ENCODE measurements at regions not wholly inside any gene's neighbourhood (a gene's known extent, or its start where the extent isn't known, plus 50 kb on each side); places are given as distances from the start of the nearest gene placed in this dataset.

DNA sequence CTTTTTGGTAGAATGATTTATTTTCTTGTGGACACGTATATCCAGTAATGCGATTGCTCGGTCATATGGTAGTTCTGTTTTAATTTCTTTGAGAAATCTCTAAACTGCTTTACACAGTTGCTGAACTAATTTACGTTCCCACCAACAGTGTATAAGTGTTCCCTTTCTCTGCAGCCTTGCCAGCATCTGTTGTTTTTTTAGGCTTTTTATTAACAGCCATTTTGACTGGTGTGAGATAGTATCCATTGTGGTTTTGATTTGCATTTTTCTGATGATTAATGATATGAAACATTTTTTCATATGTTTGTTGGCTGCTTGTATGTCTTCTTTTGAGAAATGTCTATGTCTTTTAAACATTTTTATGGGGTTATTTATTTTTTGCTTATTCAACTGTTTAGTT, 196.7 kb downstream of the MOXD1 start:
- 83 to 86% methylated on average over 4 of the region's 4 CpGs for WGBS, 2 donors (ENCODE audit: low coverage in 1 of 2)
- Histone ChIP-seq H3K4me3 (no peak overlapping the region), H3K4me1 (peaks cover 0 to 19% (median 5%) of the 10 kb centered on the region in 3 donors), H3K9me3 (no peaks in the 10 kb centered on the region), H3K27ac (no peak overlapping the region), H3K27me3 (no peaks in the 10 kb centered on the region), H3K36me3 (no peaks in the 10 kb centered on the region)
- TF ChIP-seq POLR2AphosphoS5 (IDR thresholded peaks at IDR 0.05) (no peak), CTCF (IDR thresholded peaks at IDR 0.05) (no peak), EP300 (IDR thresholded peaks at IDR 0.05) (no peak), POLR2A (IDR thresholded peaks at IDR 0.05) (no peak)
- ATAC-seq = no peak

DNA sequence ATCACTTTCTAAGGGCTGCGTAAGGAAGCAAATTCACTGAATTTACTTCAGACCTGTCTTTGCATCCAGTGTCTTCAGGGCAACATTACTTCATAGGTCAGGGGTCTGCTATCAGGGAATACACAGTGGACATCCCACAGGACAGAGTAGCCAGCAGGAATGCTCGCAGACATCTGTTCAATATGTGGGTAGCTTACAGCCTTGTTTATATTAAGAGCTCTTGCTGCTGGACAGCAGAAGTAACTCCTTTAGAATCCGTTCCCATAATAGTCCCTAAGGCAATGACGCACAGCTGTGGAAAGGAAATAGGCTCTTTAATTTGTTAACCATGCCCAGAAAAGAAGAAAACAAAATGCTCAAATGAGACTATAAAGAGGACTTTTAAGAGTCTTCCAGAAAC, 198.7 kb downstream of the MOXD1 start:
- 19 to 56% methylated on average over 2 to 4 of the region's 4 CpGs for WGBS, 2 donors (ENCODE audit: low coverage in 1 of 2)
- Histone ChIP-seq H3K4me3 (no peak overlapping the region), H3K27me3 (no peaks in the 10 kb centered on the region), H3K9me3 (no peaks in the 10 kb centered on the region), H3K27ac (peak overlapping the region in 3 of 4 donors; percentile 8 to 61 (median 59)), H3K36me3 (no peaks in the 10 kb centered on the region), H3K4me1 (peaks cover 0 to 22% (median 5%) of the 10 kb centered on the region in 3 donors)
- peak; percentile 85 for ATAC-seq
- no peak for TF ChIP-seq POLR2A (IDR thresholded peaks at IDR 0.05)
- no peak for TF ChIP-seq CTCF (IDR thresholded peaks at IDR 0.05)
- no peak for TF ChIP-seq EP300 (IDR thresholded peaks at IDR 0.05)
- peak; percentile 41 for TF ChIP-seq POLR2AphosphoS5 (IDR thresholded peaks at IDR 0.05)

DNA sequence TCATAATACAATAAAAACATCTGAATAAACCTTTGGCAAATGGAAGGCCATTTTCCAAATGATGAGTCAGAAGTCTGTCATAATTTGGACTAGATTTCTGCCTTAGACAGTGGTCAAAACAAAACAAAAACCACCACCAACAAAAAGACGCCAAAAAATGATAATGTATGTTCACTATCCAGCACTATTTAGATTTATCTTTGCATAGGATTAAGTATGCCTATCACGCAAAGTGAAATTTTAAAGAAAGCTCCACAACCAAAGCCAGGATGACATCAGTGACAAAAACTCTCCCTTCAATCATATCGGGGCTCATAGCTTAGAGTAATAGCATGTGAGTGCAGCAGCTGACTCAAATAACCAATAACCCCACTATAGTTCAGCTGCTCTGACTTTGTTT, 201.9 kb downstream of the MOXD1 start:
- 39 to 66% methylated on average over 3 of the region's 3 CpGs for whole genome bisulfite sequencing, 2 donors (ENCODE audit: low coverage in 1 of 2)
- no peak overlapping the region for H3K4me3 ChIP-seq
- H3K36me3 ChIP-seq = no peaks in the 10 kb centered on the region
- no peaks in the 10 kb centered on the region for H3K27me3 ChIP-seq
- TF ChIP-seq POLR2A (IDR thresholded peaks at IDR 0.05) = no peak
- H3K4me1 ChIP-seq = peaks cover 0 to 22% (median 5%) of the 10 kb centered on the region in 3 donors
- H3K9me3 ChIP-seq = peaks cover 0 to 7% (median 0%) of the 10 kb centered on the region in 3 donors
- no peak for ATAC-seq
- H3K27ac ChIP-seq = peak overlapping the region in 2 of 4 donors; percentile 8 to 13

GRCh38 chr6:132198896-132199295, 202.4 kb downstream of the MOXD1 start:
- no peak for TF ChIP-seq POLR2AphosphoS5 (IDR thresholded peaks at IDR 0.05)
- no peak for TF ChIP-seq CTCF (IDR thresholded peaks at IDR 0.05)
- TF ChIP-seq EP300 (IDR thresholded peaks at IDR 0.05) = no peak
- no peak for TF ChIP-seq POLR2A (IDR thresholded peaks at IDR 0.05)
- Histone ChIP-seq H3K9me3 (peaks cover 0 to 7% (median 0%) of the 10 kb centered on the region in 3 donors), H3K4me3 (no peak overlapping the region), H3K27me3 (no peaks in the 10 kb centered on the region), H3K36me3 (no peaks in the 10 kb centered on the region), H3K4me1 (peaks cover 0 to 22% (median 5%) of the 10 kb centered on the region in 3 donors), H3K27ac (no peak overlapping the region)
- ATAC-seq = no peak
- 51 to 74% methylated on average over 2 of the region's 2 CpGs for WGBS, 2 donors (ENCODE audit: low coverage in 1 of 2)

DNA sequence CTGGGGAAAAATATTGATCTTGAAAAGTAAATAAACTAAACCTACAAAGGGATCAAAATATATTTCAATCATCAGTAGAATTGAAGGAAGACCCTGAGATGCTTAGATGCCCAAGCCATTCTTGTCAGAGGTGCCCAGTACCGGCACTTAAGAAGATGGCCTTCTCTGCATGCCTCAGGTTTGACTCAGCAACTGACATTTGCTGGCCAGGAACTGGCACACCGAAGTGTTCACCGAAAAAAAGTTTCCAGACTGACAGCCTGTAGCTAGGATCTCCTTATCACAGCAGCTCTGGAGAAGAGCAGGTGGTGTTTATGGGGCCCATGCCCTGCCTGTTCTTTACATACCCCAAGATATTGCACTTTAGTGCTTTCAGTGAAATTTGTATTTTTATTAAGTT, 203.2 kb downstream of the MOXD1 start:
- Histone ChIP-seq H3K27me3 (no peaks in the 10 kb centered on the region), H3K27ac (no peak overlapping the region), H3K4me1 (peaks cover 0 to 24% (median 5%) of the 10 kb centered on the region in 3 donors), H3K4me3 (no peak overlapping the region), H3K36me3 (no peaks in the 10 kb centered on the region), H3K9me3 (peaks cover 0 to 7% (median 0%) of the 10 kb centered on the region in 3 donors)
- WGBS, 2 donors (ENCODE audit: low coverage in 1 of 2) = 55 to 59% methylated on average over 3 of the region's 3 CpGs
- TF ChIP-seq POLR2A (IDR thresholded peaks at IDR 0.05) = no peak
- no peak for TF ChIP-seq POLR2AphosphoS5 (IDR thresholded peaks at IDR 0.05)
- no peak for TF ChIP-seq EP300 (IDR thresholded peaks at IDR 0.05)
- TF ChIP-seq CTCF (IDR thresholded peaks at IDR 0.05) = no peak
- ATAC-seq = no peak

Data from gastroesophageal sphincter (tissue), 4 donors.